Endothelial cell of umbilical vein (primary cell): ENCODE measurements at regions not wholly inside any gene's neighbourhood (a gene's known extent, or its start where the extent isn't known, plus 50 kb on each side); places are given as distances from the start of the nearest gene placed in this dataset.

Experiments used
- BruUV-seq: library from RNA; stranded (reverse); fragments of 400-500 nt; replicated peaks from 2 replicates; lab custom pipeline; 2021; lab: Mats Ljungman, UMichigan
- CTCF ChIA-PET: fragments of 300-600, 350-600 bp; sonication (Branson Sonifier 250); formaldehyde crosslinking; loops from one replicate; lab custom pipeline; 2021; ENCODE audit warnings: antibody characterized with exemption, inconsistent platforms; lab: Charles Lee
- POLR2A ChIA-PET: fragments of 300-600, 350-600 bp; sonication (Branson Sonifier 250); formaldehyde crosslinking; loops from one replicate; lab custom pipeline; 2021; ENCODE audit warnings: antibody characterized with exemption, inconsistent platforms; lab: Charles Lee
- DNase-seq: peaks from one replicate; pipeline ENCODE4 v3.0.0-alpha.2; 2011; ENCODE audit warnings: low read depth, low spot score
- FAIRE-seq: peaks from 2 replicates; lab custom pipeline; 2011; peaks lifted over from hg19 to GRCh38; lab: Jason Lieb, UNC
- H2AFZ ChIP-seq: 2 replicates; pipeline ENCODE4 v1.6.0; 2012; ENCODE audit warnings: low read depth, low read length, control low read depth, inconsistent platforms
- H3K27ac ChIP-seq: 2 replicates; pipeline ENCODE4 v1.5.1; 2011; ENCODE audit warnings: low read depth, mild to moderate bottlenecking, control low read depth, low read length, moderate library complexity; ENCODE audit not compliant: insufficient read depth
- H3K27me3 ChIP-seq, 2 experiments: 2 replicates each; pipeline versions ENCODE4 v1.6.0 to v1.6.1; 2011; ENCODE audit warnings: low read length in 2 of 2, mixed read lengths in 1 of 2; ENCODE audit not compliant: control insufficient read depth in 2 of 2, insufficient read depth in 2 of 2
- H3K36me3 ChIP-seq, 2 experiments: 2 replicates in 1 of 2; 3 replicates in 1 of 2; pipeline ENCODE4 v1.5.1; 2011; ENCODE audit warnings: low read length in 2 of 2, mild to moderate bottlenecking in 1 of 2, moderate library complexity in 1 of 2; ENCODE audit not compliant: control insufficient read depth in 2 of 2, insufficient read depth in 2 of 2; ENCODE audit errors: extremely low read depth in 1 of 2
- H3K4me1 ChIP-seq: 3 replicates; pipeline ENCODE4 v1.5.1; 2011; ENCODE audit warnings: mild to moderate bottlenecking, low read length; ENCODE audit not compliant: control insufficient read depth, insufficient read depth; ENCODE audit errors: extremely low read depth
- H3K4me2 ChIP-seq: 2 replicates; pipeline ENCODE4 v1.6.1; 2011; ENCODE audit warnings: low read length, control low read depth, mixed read lengths; ENCODE audit not compliant: insufficient read depth
- H3K4me3 ChIP-seq, 3 experiments: fragments of 200-600 bp in 1 of 3; sonication (generic), shearing (Covaris generic) in 1 of 3; replicated peaks in 1 of 3; 2 replicates each; pipeline ENCODE4 v1.5.1; 2011 to 2016; ENCODE audit warnings: control low read depth in 3 of 3, low read length in 3 of 3, mild to moderate bottlenecking in 2 of 3, inconsistent platforms in 1 of 3, low read depth in 1 of 3, moderate library complexity in 1 of 3; ENCODE audit not compliant: insufficient read depth in 1 of 3
- H3K79me2 ChIP-seq: 2 replicates; pipeline ENCODE4 v1.6.0; 2012; ENCODE audit warnings: low read length, inconsistent platforms; ENCODE audit not compliant: control insufficient read depth, insufficient read depth
- H3K9ac ChIP-seq: replicated peaks from 2 replicates; pipeline ENCODE3; 2011; ENCODE audit warnings: low read length, control low read depth; ENCODE audit not compliant: insufficient read depth; ENCODE audit errors: extremely low read depth
- H3K9me1 ChIP-seq: replicated peaks from 3 replicates; pipeline ENCODE4 v1.6.0; 2011; ENCODE audit warnings: mild to moderate bottlenecking, low read length; ENCODE audit not compliant: control insufficient read depth, insufficient read depth; ENCODE audit errors: extremely low read depth
- H3K9me3 ChIP-seq: replicated peaks from 2 replicates; pipeline ENCODE4 v1.5.1; 2012; ENCODE audit warnings: low read length, inconsistent platforms; ENCODE audit not compliant: control insufficient read depth, insufficient read depth
- H4K20me1 ChIP-seq: replicated peaks from 2 replicates; pipeline ENCODE3; 2011; ENCODE audit warnings: mild to moderate bottlenecking, low read length; ENCODE audit not compliant: control insufficient read depth, insufficient read depth; ENCODE audit errors: extremely low read depth
- CTCF ChIP-seq, 2 donors: IDR thresholded peaks; 1 replicate in 1 of 2; 2 replicates in 1 of 2; pipeline ENCODE4 v1.5.1; 2011; ENCODE audit warnings: low read length in 2 of 2, mild to moderate bottlenecking in 2 of 2, moderate library complexity in 2 of 2, control low read depth in 1 of 2, inconsistent platforms in 1 of 2, low read depth in 1 of 2; ENCODE audit not compliant: insufficient read depth in 1 of 2; ENCODE audit errors: extremely low read depth in 1 of 2
- EZH2 ChIP-seq: IDR thresholded peaks from 2 replicates; pipeline ENCODE4 v1.6.1; 2012; ENCODE audit warnings: borderline replicate concordance, low read depth, mild to moderate bottlenecking, moderate library complexity, low read length, inconsistent platforms; ENCODE audit not compliant: severe bottlenecking
- FOS ChIP-seq: IDR thresholded peaks from 2 replicates; pipeline ENCODE4 v1.6.1; 2011; ENCODE audit warnings: mild to moderate bottlenecking, low read length, moderate library complexity, borderline replicate concordance; ENCODE audit not compliant: insufficient read depth
- GATA2 ChIP-seq: IDR thresholded peaks from 2 replicates; pipeline ENCODE4 v1.7.0; 2011; ENCODE audit warnings: low read depth, mild to moderate bottlenecking, moderate library complexity, mixed read lengths, low read length; ENCODE audit not compliant: insufficient read length, insufficient read depth
- JUN ChIP-seq: IDR thresholded peaks from 2 replicates; pipeline ENCODE4 v1.6.1; 2011; ENCODE audit warnings: borderline replicate concordance, low read depth; ENCODE audit not compliant: insufficient read length, insufficient read depth
- MAX ChIP-seq: IDR thresholded peaks from 2 replicates; pipeline ENCODE4 v1.6.1; 2011; ENCODE audit not compliant: insufficient read depth, insufficient read length
- MYC ChIP-seq: IDR thresholded peaks from one replicate; pipeline ENCODE4 v1.6.1; 2011; ENCODE audit warnings: mild to moderate bottlenecking, low read depth, low read length
- POLR2A ChIP-seq: IDR thresholded peaks from 2 replicates; pipeline ENCODE4 v1.6.1; 2012; ENCODE audit warnings: low read depth, mild to moderate bottlenecking, control low read depth, low read length
- POLR2AphosphoS5 ChIP-seq: IDR thresholded peaks from 2 replicates; pipeline ENCODE4 v1.6.1; 2012; ENCODE audit warnings: low read depth, mild to moderate bottlenecking, control low read depth, low read length, moderate library complexity; ENCODE audit not compliant: insufficient read depth
- dilution Hi-C: fragments of 300-500 bp; cut with MboI; formaldehyde crosslinking; loops from one replicate; pipeline ENCODE4 v1.15.0; 2019; ENCODE audit warnings: low sequenced_read_pairs; ENCODE audit not compliant: extremely low pct_ligation_motif_present
- intact Hi-C: fragments of 100-400 bp; cut with micrococcal nuclease; formaldehyde crosslinking; loops from one replicate; pipeline ENCODE4 v1.10.0; 2022

DNA sequence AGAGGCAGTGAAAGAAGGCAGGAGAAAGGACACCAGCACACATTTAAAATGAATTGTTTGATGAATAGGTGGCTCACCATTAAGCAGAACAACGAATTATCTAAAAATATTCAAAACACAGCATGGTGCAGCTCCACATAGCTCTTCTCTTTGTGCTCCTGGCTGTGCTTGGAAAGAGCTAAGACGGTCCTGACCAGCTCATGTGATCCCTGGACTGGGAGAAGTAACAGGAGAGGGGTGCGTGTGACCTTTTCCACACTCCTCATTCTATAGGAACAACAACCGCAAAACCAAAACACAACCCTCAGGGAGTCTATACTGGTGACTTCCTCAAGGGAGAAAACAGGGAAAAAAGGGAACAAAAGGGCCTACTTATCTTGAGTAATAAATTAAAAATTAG, 140.5 kb downstream of the DIRAS2 start:
- no peak overlapping the region for H3K9ac ChIP-seq
- no peak overlapping the region for H3K4me3 ChIP-seq
- H4K20me1 ChIP-seq, result no peaks in the 10 kb centered on the region
- H3K27ac ChIP-seq, result no peak overlapping the region
- H3K9me3 ChIP-seq, result peaks cover 3% of the 10 kb centered on the region
- ChIA-PET CTCF (no interaction called here), POLR2A (no interaction called here)
- H3K4me1 ChIP-seq, result no peaks in the 10 kb centered on the region
- BruUV-seq, result no TSS peak
- H3K4me2 ChIP-seq, result no peak overlapping the region
- intact Hi-C loops, result no loop called here
- H2AFZ ChIP-seq, result no peak overlapping the region
- no peak for DNase-seq
- dilution Hi-C loops, result no loop called here
- TF ChIP-seq FOS (no peak), POLR2AphosphoS5 (no peak), JUN (no peak), CTCF (IDR thresholded peaks at IDR 0.05; ENCODE audit: extremely low read depth in 1 of 2, insufficient read depth in 1 of 2, low read depth in 1 of 2, low read length in 2 of 2) (no peak), POLR2A (no peak), MAX (no peak)
- no peaks in the 10 kb centered on the region for H3K27me3 ChIP-seq
- no peak for FAIRE-seq
- no peaks in the 10 kb centered on the region for H3K36me3 ChIP-seq
- no peaks in the 10 kb centered on the region for H3K9me1 ChIP-seq
- no peaks in the 10 kb centered on the region for H3K79me2 ChIP-seq

GRCh38 chr9:90504486-90504885, 138.1 kb downstream of the DIRAS2 start:
- dilution Hi-C loops, result no loop called here
- intact Hi-C loops, result no loop called here
- no peak overlapping the region for H2AFZ ChIP-seq
- H3K9ac ChIP-seq, result no peak overlapping the region
- FAIRE-seq, result no peak
- no peaks in the 10 kb centered on the region for H4K20me1 ChIP-seq
- ChIA-PET POLR2A (no interaction called here), CTCF (interaction anchor here (0.9 to 1.3 kb wide), 2 partner anchors 10 to 13 kb away, joined by 3 to 4 read pairs; no protein-coding TSS in a partner anchor)
- H3K79me2 ChIP-seq, result no peaks in the 10 kb centered on the region
- peaks cover 4% of the 10 kb centered on the region for H3K9me3 ChIP-seq
- no peaks in the 10 kb centered on the region for H3K27me3 ChIP-seq
- no TSS peak for BruUV-seq
- H3K27ac ChIP-seq, result no peak overlapping the region
- no peaks in the 10 kb centered on the region for H3K4me1 ChIP-seq
- no peak overlapping the region for H3K4me2 ChIP-seq
- DNase-seq, result no peak
- no peaks in the 10 kb centered on the region for H3K36me3 ChIP-seq
- no peak for TF ChIP-seq EZH2
- TF ChIP-seq MYC, result no peak
- no peak for TF ChIP-seq CTCF (IDR thresholded peaks at IDR 0.05; ENCODE audit: extremely low read depth in 1 of 2, insufficient read depth in 1 of 2, low read depth in 1 of 2, low read length in 2 of 2)
- TF ChIP-seq JUN, result no peak
- no peak for TF ChIP-seq MAX
- TF ChIP-seq POLR2AphosphoS5, result no peak
- no peak for TF ChIP-seq GATA2
- no peak for TF ChIP-seq FOS
- TF ChIP-seq POLR2A, result no peak
- no peak overlapping the region for H3K4me3 ChIP-seq
- H3K9me1 ChIP-seq, result no peaks in the 10 kb centered on the region
